Neural progenitor cell (in vitro differentiated cells): ENCODE measurements at regions not wholly inside any gene's neighbourhood (a gene's known extent, or its start where the extent isn't known, plus 50 kb on each side); places are given as distances from the start of the nearest gene placed in this dataset.

Experiments used
- DNase-seq: peaks from one replicate; pipeline ENCODE4 v3.0.0-alpha.2; 2016; ENCODE audit warnings: low spot score
- H2AFZ ChIP-seq: fragments of 200-600 bp; sonication (generic); replicated peaks from 2 replicates; pipeline ENCODE4 v1.6.1; 2016; ENCODE audit warnings: antibody characterized with exemption
- H3F3A ChIP-seq: fragments of 200-600 bp; sonication (generic); 2 replicates; pipeline ENCODE4 v1.6.1; 2016; ENCODE audit warnings: antibody characterized with exemption, low read depth
- H3K27ac ChIP-seq: fragments of 200-600 bp; sonication (generic); 2 replicates; pipeline ENCODE4 v1.5.1; 2016; ENCODE audit warnings: mild to moderate bottlenecking
- H3K27me3 ChIP-seq: fragments of 200-600 bp; sonication (generic); 2 replicates; pipeline ENCODE4 v1.6.1; 2016; ENCODE audit warnings: mild to moderate bottlenecking, moderate library complexity
- H3K36me3 ChIP-seq: fragments of 200-600 bp; sonication (generic); 2 replicates; pipeline ENCODE4 v1.5.1; 2016
- H3K4me1 ChIP-seq: fragments of 200-600 bp; sonication (generic); 2 replicates; pipeline ENCODE4 v1.6.1; 2016; ENCODE audit warnings: mixed run types
- H3K4me2 ChIP-seq: fragments of 200-600 bp; sonication (generic); 2 replicates; pipeline ENCODE4 v1.6.1; 2016
- H3K4me3 ChIP-seq: fragments of 200-600 bp; sonication (generic); 2 replicates; pipeline ENCODE4 v1.5.1; 2016
- H3K79me2 ChIP-seq: fragments of 200-600 bp; sonication (generic); 2 replicates; pipeline ENCODE4 v1.6.1; 2016; ENCODE audit warnings: low read depth
- H3K9ac ChIP-seq: fragments of 200-600 bp; sonication (generic); 2 replicates; pipeline ENCODE4 v1.6.1; 2016
- H3K9me3 ChIP-seq: fragments of 200-600 bp; sonication (generic); 2 replicates; pipeline ENCODE4 v1.5.1; 2016; ENCODE audit warnings: low read depth
- H4K20me1 ChIP-seq: fragments of 200-600 bp; sonication (generic); 2 replicates; pipeline ENCODE4 v1.6.1; 2016; ENCODE audit warnings: low read depth
- H3K27ac Mint-ChIP-seq: 3 replicates; pipeline ENCODE4 v1.8.0; 2021; ENCODE audit warnings: mixed read lengths
- H3K27me3 Mint-ChIP-seq: 2 replicates; pipeline ENCODE4 v1.8.0; 2022; ENCODE audit warnings: low read depth, mild to moderate bottlenecking, inconsistent platforms, moderate library complexity, mixed read lengths; ENCODE audit not compliant: insufficient read depth
- H3K36me3 Mint-ChIP-seq: 3 replicates; pipeline ENCODE4 v1.8.0; 2021; ENCODE audit warnings: mixed read lengths
- H3K4me1 Mint-ChIP-seq: 3 replicates; pipeline ENCODE4 v1.8.0; 2021; ENCODE audit warnings: mixed read lengths
- H3K4me3 Mint-ChIP-seq: 3 replicates; pipeline ENCODE4 v1.8.0; 2021; ENCODE audit warnings: mild to moderate bottlenecking, moderate library complexity, mixed read lengths
- H3K9me3 Mint-ChIP-seq: 3 replicates; pipeline ENCODE4 v1.8.0; 2020; ENCODE audit warnings: mixed read lengths
- EZH2 ChIP-seq: fragments of 200-600 bp; sonication (generic); IDR thresholded peaks from 2 replicates; pipeline ENCODE4 v1.6.1; 2017; ENCODE audit warnings: antibody characterized with exemption, mild to moderate bottlenecking, moderate library complexity
- EZH2phosphoT487 ChIP-seq: fragments of 200-600 bp; sonication (generic); IDR thresholded peaks from 2 replicates; pipeline ENCODE4 v1.6.1; 2017; ENCODE audit warnings: antibody characterized with exemption
- TF ChIP-seq, protein P1 (sequence below): fragments of 200-600 bp; sonication (generic); IDR thresholded peaks from 2 replicates; pipeline ENCODE4 v1.5.1; 2017; ENCODE audit warnings: antibody characterized with exemption, mild to moderate bottlenecking

DNA sequence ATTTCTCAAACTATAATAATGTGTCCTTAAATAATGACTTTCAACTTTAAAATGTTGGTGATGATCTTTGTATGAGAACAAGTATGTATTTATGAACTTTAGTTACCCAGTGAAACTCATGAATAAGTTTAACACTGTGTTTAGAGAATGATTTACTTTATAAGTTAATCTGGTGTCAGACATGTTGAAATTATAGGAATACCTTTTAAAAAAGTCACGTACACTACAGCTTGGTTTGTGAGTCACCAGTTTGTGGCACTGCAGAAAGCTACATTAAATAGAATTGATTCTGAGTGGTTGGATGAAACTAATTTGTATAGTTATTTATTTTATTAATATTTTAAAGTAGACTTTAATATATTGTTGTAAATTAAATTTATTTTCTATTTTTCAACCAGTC is 1366.2 kb upstream of the PCDH20 start:
- no peaks in the 10 kb centered on the region for H3F3A ChIP-seq

GRCh38 chr13:62779161-62779560 is 1363.5 kb upstream of the PCDH20 start:
- no peaks in the 10 kb centered on the region for H3K4me1 ChIP-seq
- no peaks in the 10 kb centered on the region for H3K36me3 ChIP-seq
- no peaks in the 10 kb centered on the region for H3K27me3 ChIP-seq
- no peak overlapping the region for H3K27ac ChIP-seq
- Mint-ChIP-seq H3K4me1 (no peaks in the 10 kb centered on the region), H3K36me3 (no peaks in the 10 kb centered on the region), H3K4me3 (no peak overlapping the region), H3K27me3 (no peaks in the 10 kb centered on the region), H3K9me3 (no peaks in the 10 kb centered on the region), H3K27ac (no peak overlapping the region)
- DNase-seq = peak; percentile 53
- H3K79me2 ChIP-seq = no peaks in the 10 kb centered on the region
- H4K20me1 ChIP-seq = no peaks in the 10 kb centered on the region
- H2AFZ ChIP-seq = peak overlapping the region; percentile 79
- no peak overlapping the region for H3K4me2 ChIP-seq
- TF ChIP-seq, protein P1, sequence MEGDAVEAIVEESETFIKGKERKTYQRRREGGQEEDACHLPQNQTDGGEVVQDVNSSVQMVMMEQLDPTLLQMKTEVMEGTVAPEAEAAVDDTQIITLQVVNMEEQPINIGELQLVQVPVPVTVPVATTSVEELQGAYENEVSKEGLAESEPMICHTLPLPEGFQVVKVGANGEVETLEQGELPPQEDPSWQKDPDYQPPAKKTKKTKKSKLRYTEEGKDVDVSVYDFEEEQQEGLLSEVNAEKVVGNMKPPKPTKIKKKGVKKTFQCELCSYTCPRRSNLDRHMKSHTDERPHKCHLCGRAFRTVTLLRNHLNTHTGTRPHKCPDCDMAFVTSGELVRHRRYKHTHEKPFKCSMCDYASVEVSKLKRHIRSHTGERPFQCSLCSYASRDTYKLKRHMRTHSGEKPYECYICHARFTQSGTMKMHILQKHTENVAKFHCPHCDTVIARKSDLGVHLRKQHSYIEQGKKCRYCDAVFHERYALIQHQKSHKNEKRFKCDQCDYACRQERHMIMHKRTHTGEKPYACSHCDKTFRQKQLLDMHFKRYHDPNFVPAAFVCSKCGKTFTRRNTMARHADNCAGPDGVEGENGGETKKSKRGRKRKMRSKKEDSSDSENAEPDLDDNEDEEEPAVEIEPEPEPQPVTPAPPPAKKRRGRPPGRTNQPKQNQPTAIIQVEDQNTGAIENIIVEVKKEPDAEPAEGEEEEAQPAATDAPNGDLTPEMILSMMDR = no peak
- TF ChIP-seq EZH2 = no peak
- no peak for TF ChIP-seq EZH2phosphoT487
- H3K9ac ChIP-seq = no peak overlapping the region
- H3K4me3 ChIP-seq = no peak overlapping the region
- H3K9me3 ChIP-seq = no peaks in the 10 kb centered on the region
- no peaks in the 10 kb centered on the region for H3F3A ChIP-seq

More for the DNA sequence above, 1366.2 kb upstream of the PCDH20 start:
- Histone ChIP-seq H3K4me3 (no peak overlapping the region), H2AFZ (no peak overlapping the region), H3K27ac (no peak overlapping the region), H3K4me2 (no peak overlapping the region), H4K20me1 (no peaks in the 10 kb centered on the region), H3K9ac (no peak overlapping the region), H3K4me1 (no peaks in the 10 kb centered on the region), H3K9me3 (no peaks in the 10 kb centered on the region), H3K79me2 (no peaks in the 10 kb centered on the region), H3K36me3 (no peaks in the 10 kb centered on the region), H3K27me3 (no peaks in the 10 kb centered on the region)
- H3K9me3 Mint-ChIP-seq = no peaks in the 10 kb centered on the region
- H3K27ac Mint-ChIP-seq = no peak overlapping the region
- no peaks in the 10 kb centered on the region for H3K27me3 Mint-ChIP-seq
- no peak overlapping the region for H3K4me3 Mint-ChIP-seq
- TF ChIP-seq, protein P1 = no peak
- TF ChIP-seq EZH2phosphoT487 (no peak), EZH2 (no peak)
- H3K36me3 Mint-ChIP-seq = no peaks in the 10 kb centered on the region
- DNase-seq = no peak
- no peaks in the 10 kb centered on the region for H3K4me1 Mint-ChIP-seq

DNA sequence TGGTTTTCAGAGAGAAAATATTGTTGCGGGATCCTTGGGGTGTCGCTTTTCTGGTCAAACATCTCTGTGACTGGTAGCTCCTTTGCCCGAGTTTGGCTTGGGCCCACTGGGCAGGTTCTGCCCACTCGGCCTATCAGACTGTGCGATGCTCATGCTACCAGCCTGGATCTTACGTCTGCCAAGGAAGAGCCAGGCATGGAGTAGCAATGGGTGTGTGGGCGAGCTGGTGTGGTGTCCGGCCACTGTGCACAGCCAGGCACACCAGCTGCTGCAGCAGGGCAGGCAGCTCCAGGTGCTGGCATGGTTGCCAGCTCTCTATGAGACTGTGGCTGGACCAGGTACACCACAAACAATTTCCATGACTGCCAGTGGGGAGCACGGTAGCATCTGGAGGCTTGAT is 1351.8 kb upstream of the PCDH20 start:
- Histone ChIP-seq H3K9ac (no peak overlapping the region), H2AFZ (no peak overlapping the region), H3K79me2 (no peaks in the 10 kb centered on the region), H3K4me2 (no peak overlapping the region), H3K27ac (no peak overlapping the region), H3K4me3 (no peak overlapping the region), H3K27me3 (no peaks in the 10 kb centered on the region), H3K36me3 (no peaks in the 10 kb centered on the region), H3K4me1 (no peaks in the 10 kb centered on the region), H4K20me1 (no peaks in the 10 kb centered on the region), H3K9me3 (no peaks in the 10 kb centered on the region), H3F3A (no peaks in the 10 kb centered on the region)
- no peak overlapping the region for H3K4me3 Mint-ChIP-seq
- no peaks in the 10 kb centered on the region for H3K4me1 Mint-ChIP-seq
- no peak for TF ChIP-seq EZH2phosphoT487
- TF ChIP-seq, protein P1 = no peak
- no peak for TF ChIP-seq EZH2
- H3K27ac Mint-ChIP-seq = no peak overlapping the region
- no peak for DNase-seq
- no peaks in the 10 kb centered on the region for H3K27me3 Mint-ChIP-seq
- H3K36me3 Mint-ChIP-seq = no peaks in the 10 kb centered on the region
- no peaks in the 10 kb centered on the region for H3K9me3 Mint-ChIP-seq

DNA sequence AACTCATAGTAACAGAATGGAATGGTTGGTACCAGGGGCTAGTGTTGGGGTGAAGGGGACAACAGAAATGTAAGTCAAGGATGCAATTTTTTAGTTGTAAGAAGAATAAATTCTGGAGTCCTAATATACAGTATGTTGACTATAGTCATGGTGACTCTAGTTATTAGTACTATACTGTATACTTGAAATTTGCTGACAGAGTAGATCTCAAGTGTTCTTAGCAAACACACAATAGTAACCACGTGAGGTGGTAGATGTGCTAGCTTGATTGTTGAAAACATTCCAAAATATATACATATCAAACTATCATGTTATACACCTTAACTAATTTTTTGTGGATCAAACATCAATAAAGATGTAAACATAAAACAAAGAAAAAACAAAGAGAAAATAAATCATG is 1345.1 kb upstream of the PCDH20 start:
- Mint-ChIP-seq H3K9me3 (no peaks in the 10 kb centered on the region), H3K4me3 (no peak overlapping the region), H3K4me1 (no peaks in the 10 kb centered on the region), H3K36me3 (no peaks in the 10 kb centered on the region), H3K27me3 (no peaks in the 10 kb centered on the region), H3K27ac (no peak overlapping the region)
- Histone ChIP-seq H3F3A (no peaks in the 10 kb centered on the region), H3K27me3 (no peaks in the 10 kb centered on the region), H3K9me3 (no peaks in the 10 kb centered on the region), H3K79me2 (no peaks in the 10 kb centered on the region), H3K4me1 (no peaks in the 10 kb centered on the region), H3K4me3 (no peak overlapping the region), H3K4me2 (no peak overlapping the region), H2AFZ (no peak overlapping the region), H3K36me3 (no peaks in the 10 kb centered on the region), H3K9ac (no peak overlapping the region), H3K27ac (no peak overlapping the region), H4K20me1 (no peaks in the 10 kb centered on the region)
- DNase-seq = no peak
- TF ChIP-seq, protein P1 = no peak
- TF ChIP-seq EZH2 (no peak), EZH2phosphoT487 (no peak)
